Astrocyte (in vitro differentiated cells and primary cell): ENCODE measurements at regions not wholly inside any gene's neighbourhood (a gene's known extent, or its start where the extent isn't known, plus 50 kb on each side); places are given as distances from the start of the nearest gene placed in this dataset.
A peak's percentile ranks its signal among the peaks of the same experiment; 100 is the strongest.

Source experiments
- DNase-seq: peaks from one replicate; pipeline ENCODE4 v3.0.0-alpha.2; 2010; ENCODE audit warnings: low read depth
- FAIRE-seq: peaks from 2 replicates; lab custom pipeline; 2011; peaks lifted over from hg19 to GRCh38; lab: Jason Lieb, UNC
- H2AFZ ChIP-seq: 2 replicates; pipeline ENCODE4 v1.6.0; 2012; ENCODE audit warnings: low read depth, low read length, inconsistent platforms
- H3K27ac ChIP-seq: 2 replicates; pipeline ENCODE4 v1.5.1; 2011; ENCODE audit warnings: low read depth, low read length, inconsistent platforms
- H3K27me3 ChIP-seq: 2 replicates; pipeline ENCODE4 v1.6.0; 2011; ENCODE audit warnings: low read length, inconsistent platforms; ENCODE audit not compliant: insufficient read depth
- H3K36me3 ChIP-seq: 2 replicates; pipeline ENCODE4 v1.5.1; 2011; ENCODE audit warnings: low read length, inconsistent platforms; ENCODE audit not compliant: insufficient read depth
- H3K4me1 ChIP-seq: 2 replicates; pipeline ENCODE4 v1.5.1; 2011; ENCODE audit warnings: low read length, inconsistent platforms; ENCODE audit not compliant: insufficient read depth
- H3K4me2 ChIP-seq: 2 replicates; pipeline ENCODE4 v1.6.0; 2012; ENCODE audit warnings: low read length, inconsistent platforms
- H3K4me3 ChIP-seq: 2 replicates; pipeline ENCODE4 v1.5.1; 2011; ENCODE audit warnings: low read depth, mild to moderate bottlenecking, low read length, inconsistent platforms; ENCODE audit not compliant: insufficient read depth
- H3K79me2 ChIP-seq: 2 replicates; pipeline ENCODE4 v1.6.0; 2012; ENCODE audit warnings: mild to moderate bottlenecking, low read length, inconsistent platforms; ENCODE audit not compliant: insufficient read depth
- H3K9ac ChIP-seq: 2 replicates; pipeline ENCODE4 v1.6.0; 2012; ENCODE audit warnings: mild to moderate bottlenecking, low read length, inconsistent platforms
- H3K9me3 ChIP-seq: 2 replicates; pipeline ENCODE4 v1.5.1; 2012; ENCODE audit warnings: low read depth, mild to moderate bottlenecking, low read length, inconsistent platforms; ENCODE audit not compliant: insufficient read depth
- H4K20me1 ChIP-seq: 2 replicates; pipeline ENCODE4 v1.6.0; 2012; ENCODE audit warnings: low read length, inconsistent platforms; ENCODE audit not compliant: insufficient read depth
- H3K27ac Mint-ChIP-seq: one replicate; pipeline ENCODE4 v1.8.0; 2021; ENCODE audit warnings: mild to moderate bottlenecking, mixed read lengths; ENCODE audit not compliant: unreplicated experiment
- H3K27me3 Mint-ChIP-seq: one replicate; pipeline ENCODE4 v1.8.0; 2021; ENCODE audit warnings: low read depth, mixed read lengths; ENCODE audit not compliant: unreplicated experiment
- H3K36me3 Mint-ChIP-seq: one replicate; pipeline ENCODE4 v1.8.0; 2021; ENCODE audit warnings: low read depth, mixed read lengths; ENCODE audit not compliant: unreplicated experiment
- H3K4me1 Mint-ChIP-seq: one replicate; pipeline ENCODE4 v1.8.0; 2021; ENCODE audit warnings: low read depth, mixed read lengths; ENCODE audit not compliant: unreplicated experiment
- H3K4me3 Mint-ChIP-seq: one replicate; pipeline ENCODE4 v1.8.0; 2021; ENCODE audit warnings: mild to moderate bottlenecking, moderate library complexity, mixed read lengths; ENCODE audit not compliant: unreplicated experiment
- H3K9me3 Mint-ChIP-seq: one replicate; pipeline ENCODE4 v1.8.0; 2021; ENCODE audit warnings: mild to moderate bottlenecking, mixed read lengths; ENCODE audit not compliant: unreplicated experiment
- CTCF ChIP-seq: IDR thresholded peaks from 2 replicates; pipeline ENCODE4 v1.5.1; 2011; ENCODE audit warnings: low read depth, mild to moderate bottlenecking, inconsistent platforms, low read length, moderate library complexity; ENCODE audit not compliant: insufficient read depth
- EZH2 ChIP-seq: IDR thresholded peaks from 2 replicates; pipeline ENCODE4 v1.6.1; 2012; ENCODE audit warnings: mild to moderate bottlenecking, low read length, inconsistent platforms; ENCODE audit not compliant: insufficient read depth

- DNase-seq (no peak), FAIRE-seq (no peak)
- peaks cover 47% of the 10 kb centered on the region for H3K4me1 ChIP-seq
- peaks cover 9% of the 10 kb centered on the region for H3K9me3 Mint-ChIP-seq
- H3K9me3 ChIP-seq = peaks cover 3% of the 10 kb centered on the region
- no peaks in the 10 kb centered on the region for H3K79me2 ChIP-seq
- no peak overlapping the region for H2AFZ ChIP-seq
- no peaks in the 10 kb centered on the region for H4K20me1 ChIP-seq
- peaks cover 42% of the 10 kb centered on the region for H3K4me1 Mint-ChIP-seq
- no peaks in the 10 kb centered on the region for H3K36me3 ChIP-seq
- H3K27ac ChIP-seq = peak overlapping the region; percentile 93
- no peak for TF ChIP-seq EZH2
- no peak for TF ChIP-seq CTCF
- peak overlapping the region; percentile 67 for H3K9ac ChIP-seq
- peak overlapping the region; percentile 56 for H3K4me2 ChIP-seq
- H3K27me3 ChIP-seq = no peaks in the 10 kb centered on the region
- H3K27me3 Mint-ChIP-seq = no peaks in the 10 kb centered on the region
- no peak overlapping the region for H3K4me3 ChIP-seq
- peak overlapping the region; percentile 23 for H3K27ac Mint-ChIP-seq
- no peak overlapping the region for H3K4me3 Mint-ChIP-seq
- peaks cover 5% of the 10 kb centered on the region for H3K36me3 Mint-ChIP-seq
Observed at GRCh38 chr9:16031486-16031885, 478.6 kb downstream of the CCDC171 start.

- H3K4me1 Mint-ChIP-seq = peaks cover 42% of the 10 kb centered on the region
- peak overlapping the region; percentile 67 for H3K9ac ChIP-seq
- no peaks in the 10 kb centered on the region for H3K79me2 ChIP-seq
- H3K27ac Mint-ChIP-seq = peak overlapping the region; percentile 63
- no peak overlapping the region for H2AFZ ChIP-seq
- H3K36me3 ChIP-seq = no peaks in the 10 kb centered on the region
- no peak overlapping the region for H3K4me3 ChIP-seq
- DNase-seq (peak; percentile 90), FAIRE-seq (no peak)
- no peak for TF ChIP-seq EZH2
- no peak for TF ChIP-seq CTCF
- H3K9me3 ChIP-seq = peaks cover 3% of the 10 kb centered on the region
- no peak overlapping the region for H3K4me3 Mint-ChIP-seq
- H3K27me3 Mint-ChIP-seq = no peaks in the 10 kb centered on the region
- H3K4me2 ChIP-seq = peak overlapping the region; percentile 56
- H3K27ac ChIP-seq = peak overlapping the region; percentile 93
- H3K36me3 Mint-ChIP-seq = peaks cover 5% of the 10 kb centered on the region
- no peaks in the 10 kb centered on the region for H3K27me3 ChIP-seq
- peaks cover 9% of the 10 kb centered on the region for H3K9me3 Mint-ChIP-seq
- H3K4me1 ChIP-seq = peaks cover 47% of the 10 kb centered on the region
- H4K20me1 ChIP-seq = no peaks in the 10 kb centered on the region
Observed at GRCh38 chr9:16031971-16032370, 479.1 kb downstream of the CCDC171 start.

GRCh38 chr9:16032799-16033198 lies 480.0 kb downstream of the CCDC171 start:
- peak overlapping the region; percentile 23 for H3K9ac ChIP-seq
- H3K4me3 ChIP-seq = no peak overlapping the region
- FAIRE-seq = no peak
- peaks cover 44% of the 10 kb centered on the region for H3K4me1 ChIP-seq
- H3K27me3 Mint-ChIP-seq = no peaks in the 10 kb centered on the region
- H3K36me3 ChIP-seq = no peaks in the 10 kb centered on the region
- no peaks in the 10 kb centered on the region for H4K20me1 ChIP-seq
- H3K27ac Mint-ChIP-seq = no peak overlapping the region
- no peak overlapping the region for H3K4me3 Mint-ChIP-seq
- peaks cover 9% of the 10 kb centered on the region for H3K9me3 Mint-ChIP-seq
- no peak for TF ChIP-seq CTCF
- no peak for TF ChIP-seq EZH2
- peak; percentile 57 for DNase-seq
- H3K4me1 Mint-ChIP-seq = peaks cover 42% of the 10 kb centered on the region
- peak overlapping the region; percentile 93 for H3K27ac ChIP-seq
- H3K4me2 ChIP-seq = no peak overlapping the region
- H2AFZ ChIP-seq = peak overlapping the region; percentile 20
- peaks cover 3% of the 10 kb centered on the region for H3K9me3 ChIP-seq
- peaks cover 5% of the 10 kb centered on the region for H3K36me3 Mint-ChIP-seq
- no peaks in the 10 kb centered on the region for H3K27me3 ChIP-seq
- H3K79me2 ChIP-seq = no peaks in the 10 kb centered on the region
